GM20000 (cell line): ENCODE measurements at regions not wholly inside any gene's neighbourhood (a gene's known extent, or its start where the extent isn't known, plus 50 kb on each side); places are given as distances from the start of the nearest gene placed in this dataset.

Experiments used
- DNase-seq: peaks from one replicate; pipeline ENCODE4 v3.0.0; 2012; ENCODE audit warnings: low spot score
- TF ChIP-seq, protein P1 (sequence below): IDR thresholded peaks from 2 replicates; pipeline ENCODE4 v1.5.1; 2012; ENCODE audit warnings: mild to moderate bottlenecking, control low read depth; ENCODE audit errors: extremely low read depth, missing control alignments

GRCh38 chr12:74043343-74043742 is 494.3 kb upstream of the ATXN7L3B start:
- TF ChIP-seq, protein P1, sequence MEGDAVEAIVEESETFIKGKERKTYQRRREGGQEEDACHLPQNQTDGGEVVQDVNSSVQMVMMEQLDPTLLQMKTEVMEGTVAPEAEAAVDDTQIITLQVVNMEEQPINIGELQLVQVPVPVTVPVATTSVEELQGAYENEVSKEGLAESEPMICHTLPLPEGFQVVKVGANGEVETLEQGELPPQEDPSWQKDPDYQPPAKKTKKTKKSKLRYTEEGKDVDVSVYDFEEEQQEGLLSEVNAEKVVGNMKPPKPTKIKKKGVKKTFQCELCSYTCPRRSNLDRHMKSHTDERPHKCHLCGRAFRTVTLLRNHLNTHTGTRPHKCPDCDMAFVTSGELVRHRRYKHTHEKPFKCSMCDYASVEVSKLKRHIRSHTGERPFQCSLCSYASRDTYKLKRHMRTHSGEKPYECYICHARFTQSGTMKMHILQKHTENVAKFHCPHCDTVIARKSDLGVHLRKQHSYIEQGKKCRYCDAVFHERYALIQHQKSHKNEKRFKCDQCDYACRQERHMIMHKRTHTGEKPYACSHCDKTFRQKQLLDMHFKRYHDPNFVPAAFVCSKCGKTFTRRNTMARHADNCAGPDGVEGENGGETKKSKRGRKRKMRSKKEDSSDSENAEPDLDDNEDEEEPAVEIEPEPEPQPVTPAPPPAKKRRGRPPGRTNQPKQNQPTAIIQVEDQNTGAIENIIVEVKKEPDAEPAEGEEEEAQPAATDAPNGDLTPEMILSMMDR = no peak
- DNase-seq = no peak

DNA sequence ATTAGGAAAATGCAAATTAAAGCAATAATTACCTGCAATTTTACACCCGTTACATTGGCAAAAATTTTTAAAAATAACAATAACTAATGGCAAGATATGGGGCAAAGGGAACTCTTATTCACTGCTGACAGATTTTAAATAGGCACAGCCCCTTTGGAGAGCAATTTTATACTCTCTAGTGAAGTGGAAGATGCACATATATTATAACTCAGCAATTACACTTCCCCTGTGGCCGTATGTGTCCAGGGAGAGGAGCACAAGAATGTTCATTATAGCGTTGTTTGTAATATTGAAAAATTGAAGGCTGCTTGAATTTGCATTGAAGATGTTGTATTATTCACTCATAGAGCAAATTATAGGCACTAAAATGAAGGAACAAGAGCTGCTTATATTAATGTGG is 488.3 kb upstream of the ATXN7L3B start:
- no peak for DNase-seq
- TF ChIP-seq, protein P1 = no peak

DNA sequence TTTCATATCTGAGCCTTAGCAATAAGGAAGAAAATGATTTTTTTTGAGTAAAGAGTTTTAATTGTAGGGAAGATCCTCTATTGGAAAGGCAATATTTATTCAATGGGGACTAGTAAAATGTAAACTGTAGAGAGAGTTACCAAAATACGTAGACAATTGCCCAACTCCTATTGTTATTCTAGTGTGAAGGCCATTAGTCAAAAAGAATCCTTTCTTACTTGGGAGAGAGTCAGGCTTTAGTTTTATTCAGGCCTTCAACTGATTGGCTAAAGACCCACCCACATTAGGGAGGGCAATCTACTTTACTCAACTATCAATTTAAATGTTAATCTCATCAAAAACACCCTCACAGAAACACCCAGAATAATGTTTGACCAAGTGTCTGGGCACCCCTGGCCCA is 485.8 kb upstream of the ATXN7L3B start:
- TF ChIP-seq, protein P1 = no peak
- no peak for DNase-seq

- DNase-seq = no peak
- TF ChIP-seq, protein P1 = no peak
These were observed 471.2 kb upstream of the ATXN7L3B start for GRCh38 chr12:74066476-74066875.

DNA sequence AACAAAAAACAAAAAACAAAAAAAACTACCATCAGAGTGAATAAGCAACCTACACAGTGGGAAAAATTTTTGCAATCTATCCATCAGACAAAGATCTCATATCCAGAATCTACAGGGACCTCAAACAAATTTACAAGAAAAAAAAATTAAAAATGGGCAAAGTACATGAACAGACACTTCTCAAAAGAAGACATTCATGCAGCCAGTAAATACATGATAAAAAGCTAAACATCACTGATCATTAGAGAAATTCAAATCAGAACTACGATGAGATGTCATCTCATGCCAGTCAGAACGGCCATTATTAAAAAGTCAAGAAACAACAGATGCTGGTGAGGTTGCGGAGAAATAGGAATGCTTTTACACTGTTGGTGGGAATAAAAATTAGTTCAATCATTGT is 466.5 kb upstream of the ATXN7L3B start:
- TF ChIP-seq, protein P1 = no peak
- DNase-seq = no peak

GRCh38 chr12:74076918-74077317 is 460.7 kb upstream of the ATXN7L3B start:
- no peak for DNase-seq
- TF ChIP-seq, protein P1 = no peak

- DNase-seq = no peak
- TF ChIP-seq, protein P1 = no peak
These were observed 432.2 kb upstream of the ATXN7L3B start for GRCh38 chr12:74105434-74105833.
